ENCODE measurements at regions not wholly inside any gene's neighbourhood (a gene's known extent, or its start where the extent isn't known, plus 50 kb on each side); places are given as distances from the start of the nearest gene placed in this dataset.

GRCh38 chr3:159472611-159473010 lies 516.0 kb upstream of the IL12A start:
- Mint-ChIP-seq H3K27me3 (no peaks in the 10 kb centered on the region), H3K9me3 (no peaks in the 10 kb centered on the region), H3K27ac (no peak overlapping the region), H3K4me1 (ENCODE audit: low read depth) (no peaks in the 10 kb centered on the region), H3K36me3 (ENCODE audit: low read depth) (no peaks in the 10 kb centered on the region), H3K4me3 (no peak overlapping the region)
- intact Hi-C loops (cut with micrococcal nuclease), result no loop called here
- ChIA-PET CTCF (no interaction called here), POLR2A (no interaction called here)
- no peak for DNase-seq
- no peak for TF ChIP-seq CTCF (IDR thresholded peaks at IDR 0.05)
- no peak for ATAC-seq

- CTCF ChIA-PET, result no interaction called here
- POLR2A ChIA-PET, result no interaction called here
- intact Hi-C loops (cut with micrococcal nuclease), result no loop called here
Observed at GRCh38 chr3:159473206-159473605, 515.4 kb upstream of the IL12A start.

GRCh38 chr3:159480046-159480445 lies 508.6 kb upstream of the IL12A start:
- CTCF ChIA-PET, result no interaction called here

More at GRCh38 chr3:159473206-159473605, 515.4 kb upstream of the IL12A start:
- TF ChIP-seq CTCF (IDR thresholded peaks at IDR 0.05), result no peak
- Mint-ChIP-seq H3K27me3 (no peaks in the 10 kb centered on the region), H3K9me3 (no peaks in the 10 kb centered on the region), H3K4me3 (no peak overlapping the region), H3K27ac (no peak overlapping the region), H3K36me3 (ENCODE audit: low read depth) (no peaks in the 10 kb centered on the region), H3K4me1 (ENCODE audit: low read depth) (no peaks in the 10 kb centered on the region)
- DNase-seq (no peak), ATAC-seq (no peak)

GRCh38 chr3:159482241-159482993 lies 506.2 kb upstream of the IL12A start:
- intact Hi-C loops (cut with micrococcal nuclease), result no loop called here
- DNase-seq, result no peak
- H3K4me1 Mint-ChIP-seq (ENCODE audit: low read depth), result no peaks in the 10 kb centered on the region
- CTCF ChIA-PET, result no interaction called here
- no peaks in the 10 kb centered on the region for H3K27me3 Mint-ChIP-seq
- no peaks in the 10 kb centered on the region for H3K36me3 Mint-ChIP-seq (ENCODE audit: low read depth)
- POLR2A ChIA-PET, result no interaction called here
- no peaks in the 10 kb centered on the region for H3K9me3 Mint-ChIP-seq
- no peak for ATAC-seq
- H3K4me3 Mint-ChIP-seq, result no peak overlapping the region
- no peak overlapping the region for H3K27ac Mint-ChIP-seq
- no peak for TF ChIP-seq CTCF (IDR thresholded peaks at IDR 0.05)

More at GRCh38 chr3:159480046-159480445, 508.6 kb upstream of the IL12A start:
- Mint-ChIP-seq H3K4me3 (no peak overlapping the region), H3K4me1 (ENCODE audit: low read depth) (no peaks in the 10 kb centered on the region), H3K27ac (no peak overlapping the region), H3K9me3 (no peaks in the 10 kb centered on the region), H3K36me3 (ENCODE audit: low read depth) (no peaks in the 10 kb centered on the region), H3K27me3 (no peaks in the 10 kb centered on the region)
- ATAC-seq, result no peak
- no peak for DNase-seq
- TF ChIP-seq CTCF (IDR thresholded peaks at IDR 0.05), result no peak
- POLR2A ChIA-PET, result no interaction called here
- intact Hi-C loops (cut with micrococcal nuclease), result no loop called here

GRCh38 chr3:159482994-159483367 lies 505.7 kb upstream of the IL12A start:
- intact Hi-C loops (cut with micrococcal nuclease), result no loop called here
- TF ChIP-seq CTCF (IDR thresholded peaks at IDR 0.05), result no peak
- CTCF ChIA-PET, result no interaction called here

More at GRCh38 chr3:159482994-159483367, 505.7 kb upstream of the IL12A start:
- no peaks in the 10 kb centered on the region for H3K27me3 Mint-ChIP-seq
- POLR2A ChIA-PET, result no interaction called here
- no peak overlapping the region for H3K27ac Mint-ChIP-seq
- H3K4me1 Mint-ChIP-seq (ENCODE audit: low read depth), result no peaks in the 10 kb centered on the region
- H3K9me3 Mint-ChIP-seq, result no peaks in the 10 kb centered on the region
- no peak overlapping the region for H3K4me3 Mint-ChIP-seq
- no peak for ATAC-seq
- DNase-seq, result no peak
- no peaks in the 10 kb centered on the region for H3K36me3 Mint-ChIP-seq (ENCODE audit: low read depth)
